ENCODE measurements at regions not wholly inside any gene's neighbourhood (a gene's known extent, or its start where the extent isn't known, plus 50 kb on each side); places are given as distances from the start of the nearest gene placed in this dataset.

GRCh38 chr12:78559416-78559815 is 305.2 kb upstream of the SYT1 start:
- H3K9me1 ChIP-seq (replicated peaks; ENCODE audit: control insufficient read depth, extremely low read depth, insufficient read depth, low read length): no peaks in the 10 kb centered on the region
- CTCF ChIA-PET: interaction anchor here (1.4 to 1.6 kb wide), 2 partner anchors 615 to 616 kb away, joined by 5 to 8 read pairs; no protein-coding TSS in a partner anchor
- H3K4me1 ChIP-seq (ENCODE audit: control insufficient read depth, extremely low read depth, insufficient read depth, low read length): no peaks in the 10 kb centered on the region
- BruUV-seq (replicated peaks): no TSS peak
- no peaks in the 10 kb centered on the region for H3K79me2 ChIP-seq (ENCODE audit: control insufficient read depth, insufficient read depth, low read length)
- no peaks in the 10 kb centered on the region for H4K20me1 ChIP-seq (replicated peaks; ENCODE audit: control insufficient read depth, extremely low read depth, insufficient read depth, low read length)
- DNase-seq (ENCODE audit: low read depth, low spot score) (no peak), FAIRE-seq (no peak)
- TF ChIP-seq GATA2 (IDR thresholded peaks at IDR 0.05; ENCODE audit: insufficient read depth, insufficient read length, low read depth, low read length) (no peak), MYC (IDR thresholded peaks at IDR 0.05; ENCODE audit: low read depth, low read length) (no peak), EZH2 (IDR thresholded peaks at IDR 0.05; ENCODE audit: borderline replicate concordance, low read depth, low read length, severe bottlenecking) (no peak)
- dilution Hi-C loops (cut with MboI; ENCODE audit: extremely low pct_ligation_motif_present, low sequenced_read_pairs) (no loop called here), intact Hi-C loops (cut with micrococcal nuclease) (no loop called here)
- POLR2A ChIA-PET: no interaction called here
- no peak overlapping the region for H3K9ac ChIP-seq (replicated peaks; ENCODE audit: extremely low read depth, insufficient read depth, low read length)
- no peak overlapping the region for H3K27ac ChIP-seq (ENCODE audit: insufficient read depth, low read depth, low read length)
- H3K4me3 ChIP-seq (replicated peaks in 1 of 3; ENCODE audit: insufficient read depth in 1 of 3, low read depth in 1 of 3, low read length in 3 of 3): no peak overlapping the region
- no peak overlapping the region for H2AFZ ChIP-seq (ENCODE audit: low read depth, low read length)
- H3K36me3 ChIP-seq (ENCODE audit: control insufficient read depth in 2 of 2, extremely low read depth in 1 of 2, insufficient read depth in 2 of 2, low read length in 2 of 2): no peaks in the 10 kb centered on the region
- H3K4me2 ChIP-seq (ENCODE audit: insufficient read depth, low read length): no peak overlapping the region
- peaks cover 5 to 6% of the 10 kb centered on the region in 2 experiments for H3K27me3 ChIP-seq (ENCODE audit: control insufficient read depth in 2 of 2, insufficient read depth in 2 of 2, low read length in 2 of 2)
- no peaks in the 10 kb centered on the region for H3K9me3 ChIP-seq (replicated peaks; ENCODE audit: control insufficient read depth, insufficient read depth, low read length)

- intact Hi-C loops (cut with micrococcal nuclease): loop anchor here (5.0 kb wide), 4 partner anchors 447 to 812 kb away; no protein-coding TSS in a partner anchor
- DNase-seq (ENCODE audit: low read depth, low spot score): no peak
Observed at GRCh38 chr12:78559886-78560285, 304.7 kb upstream of the SYT1 start.

More at GRCh38 chr12:78559886-78560285, 304.7 kb upstream of the SYT1 start:
- Histone ChIP-seq H3K9me1 (replicated peaks; ENCODE audit: control insufficient read depth, extremely low read depth, insufficient read depth, low read length) (no peaks in the 10 kb centered on the region), H3K36me3 (ENCODE audit: control insufficient read depth in 2 of 2, extremely low read depth in 1 of 2, insufficient read depth in 2 of 2, low read length in 2 of 2) (no peaks in the 10 kb centered on the region), H3K27ac (ENCODE audit: insufficient read depth, low read depth, low read length) (no peak overlapping the region), H4K20me1 (replicated peaks; ENCODE audit: control insufficient read depth, extremely low read depth, insufficient read depth, low read length) (no peaks in the 10 kb centered on the region), H3K79me2 (ENCODE audit: control insufficient read depth, insufficient read depth, low read length) (no peaks in the 10 kb centered on the region), H3K4me1 (ENCODE audit: control insufficient read depth, extremely low read depth, insufficient read depth, low read length) (no peaks in the 10 kb centered on the region), H3K4me2 (ENCODE audit: insufficient read depth, low read length) (no peak overlapping the region), H3K27me3 (ENCODE audit: control insufficient read depth in 2 of 2, insufficient read depth in 2 of 2, low read length in 2 of 2) (peaks cover 5% of the 10 kb centered on the region in 2 experiments), H3K4me3 (replicated peaks in 1 of 3; ENCODE audit: insufficient read depth in 1 of 3, low read depth in 1 of 3, low read length in 3 of 3) (no peak overlapping the region), H3K9me3 (replicated peaks; ENCODE audit: control insufficient read depth, insufficient read depth, low read length) (no peaks in the 10 kb centered on the region), H2AFZ (ENCODE audit: low read depth, low read length) (no peak overlapping the region), H3K9ac (replicated peaks; ENCODE audit: extremely low read depth, insufficient read depth, low read length) (no peak overlapping the region)
- dilution Hi-C loops (cut with MboI; ENCODE audit: extremely low pct_ligation_motif_present, low sequenced_read_pairs): no loop called here
- POLR2A ChIA-PET: no interaction called here
- no peak for FAIRE-seq
- CTCF ChIA-PET: interaction anchor here (1.4 kb wide), 1 partner anchor 615 kb away, joined by 8 read pairs; no protein-coding TSS in a partner anchor
- TF ChIP-seq GATA2 (IDR thresholded peaks at IDR 0.05; ENCODE audit: insufficient read depth, insufficient read length, low read depth, low read length): no peak
- TF ChIP-seq FOS (IDR thresholded peaks at IDR 0.05; ENCODE audit: borderline replicate concordance, insufficient read depth, low read length): no peak
- no TSS peak for BruUV-seq (replicated peaks)
